ENCODE measurements at regions not wholly inside any gene's neighbourhood (a gene's known extent, or its start where the extent isn't known, plus 50 kb on each side); places are given as distances from the start of the nearest gene placed in this dataset.

GRCh38 chr3:145911016-145911415 lies 250.0 kb downstream of the PLOD2 start:
- TF ChIP-seq CTCF (IDR thresholded peaks at IDR 0.05) (no peak), EP300 (IDR thresholded peaks at IDR 0.05) (no peak), POLR2AphosphoS5 (IDR thresholded peaks at IDR 0.05) (no peak)
